ENCODE measurements at regions not wholly inside any gene's neighbourhood (a gene's known extent, or its start where the extent isn't known, plus 50 kb on each side); places are given as distances from the start of the nearest gene placed in this dataset.

- Histone ChIP-seq H3K4me3 (no peak overlapping the region), H3K36me3 (no peaks in the 10 kb centered on the region), H3K9me3 (no peaks in the 10 kb centered on the region), H3K27ac (no peak overlapping the region), H3K27me3 (replicated peaks; ENCODE audit: insufficient read depth) (no peaks in the 10 kb centered on the region), H3K4me1 (replicated peaks) (no peaks in the 10 kb centered on the region)
- intact Hi-C loops (cut with DNase I), result loop anchor here (5.0 kb wide), 1 partner anchor 591 kb away; no protein-coding TSS in a partner anchor
- TF ChIP-seq, protein P1, sequence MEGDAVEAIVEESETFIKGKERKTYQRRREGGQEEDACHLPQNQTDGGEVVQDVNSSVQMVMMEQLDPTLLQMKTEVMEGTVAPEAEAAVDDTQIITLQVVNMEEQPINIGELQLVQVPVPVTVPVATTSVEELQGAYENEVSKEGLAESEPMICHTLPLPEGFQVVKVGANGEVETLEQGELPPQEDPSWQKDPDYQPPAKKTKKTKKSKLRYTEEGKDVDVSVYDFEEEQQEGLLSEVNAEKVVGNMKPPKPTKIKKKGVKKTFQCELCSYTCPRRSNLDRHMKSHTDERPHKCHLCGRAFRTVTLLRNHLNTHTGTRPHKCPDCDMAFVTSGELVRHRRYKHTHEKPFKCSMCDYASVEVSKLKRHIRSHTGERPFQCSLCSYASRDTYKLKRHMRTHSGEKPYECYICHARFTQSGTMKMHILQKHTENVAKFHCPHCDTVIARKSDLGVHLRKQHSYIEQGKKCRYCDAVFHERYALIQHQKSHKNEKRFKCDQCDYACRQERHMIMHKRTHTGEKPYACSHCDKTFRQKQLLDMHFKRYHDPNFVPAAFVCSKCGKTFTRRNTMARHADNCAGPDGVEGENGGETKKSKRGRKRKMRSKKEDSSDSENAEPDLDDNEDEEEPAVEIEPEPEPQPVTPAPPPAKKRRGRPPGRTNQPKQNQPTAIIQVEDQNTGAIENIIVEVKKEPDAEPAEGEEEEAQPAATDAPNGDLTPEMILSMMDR (IDR thresholded peaks at IDR 0.05), result no peak
- TF ChIP-seq POLR2A (IDR thresholded peaks at IDR 0.05), result no peak
- 20% methylated on average over 1 of the region's 1 CpG for WGBS
- no peak for DNase-seq (ENCODE audit: low spot score)
These were observed 155.5 kb downstream of the SLC7A11 start for GRCh38 chr4:138086611-138087041.

- H3K9me3 ChIP-seq, result no peaks in the 10 kb centered on the region
- no peaks in the 10 kb centered on the region for H3K27me3 ChIP-seq (replicated peaks; ENCODE audit: insufficient read depth)
- intact Hi-C loops (cut with DNase I), result loop anchor here (5.0 kb wide), 1 partner anchor 591 kb away; no protein-coding TSS in a partner anchor
- DNase-seq (ENCODE audit: low spot score), result no peak
- 53% methylated on average over 5 of the region's 5 CpGs for WGBS
- no peaks in the 10 kb centered on the region for H3K4me1 ChIP-seq (replicated peaks)
- H3K27ac ChIP-seq, result no peak overlapping the region
- no peaks in the 10 kb centered on the region for H3K36me3 ChIP-seq
- TF ChIP-seq POLR2A (IDR thresholded peaks at IDR 0.05) (no peak), POLR2AphosphoS5 (IDR thresholded peaks at IDR 0.05) (no peak)
- TF ChIP-seq, protein P1 (IDR thresholded peaks at IDR 0.05), result no peak
- H3K4me3 ChIP-seq, result no peak overlapping the region
These were observed 156.3 kb downstream of the SLC7A11 start for GRCh38 chr4:138085736-138086305.

GRCh38 chr4:138078751-138079520 lies 163.2 kb downstream of the SLC7A11 start:
- H3K27ac ChIP-seq, result no peak overlapping the region
- intact Hi-C loops (cut with DNase I), result no loop called here
- TF ChIP-seq POLR2AphosphoS5 (IDR thresholded peaks at IDR 0.05) (no peak), POLR2A (IDR thresholded peaks at IDR 0.05) (no peak)
- TF ChIP-seq, protein P1 (IDR thresholded peaks at IDR 0.05), result no peak
- no peaks in the 10 kb centered on the region for H3K4me1 ChIP-seq (replicated peaks)
- no peak overlapping the region for H3K4me3 ChIP-seq
- WGBS, result 67% methylated on average over 4 of the region's 4 CpGs
- H3K36me3 ChIP-seq, result no peaks in the 10 kb centered on the region
- no peaks in the 10 kb centered on the region for H3K27me3 ChIP-seq (replicated peaks; ENCODE audit: insufficient read depth)
- no peak for DNase-seq (ENCODE audit: low spot score)
- H3K9me3 ChIP-seq, result no peaks in the 10 kb centered on the region

DNA sequence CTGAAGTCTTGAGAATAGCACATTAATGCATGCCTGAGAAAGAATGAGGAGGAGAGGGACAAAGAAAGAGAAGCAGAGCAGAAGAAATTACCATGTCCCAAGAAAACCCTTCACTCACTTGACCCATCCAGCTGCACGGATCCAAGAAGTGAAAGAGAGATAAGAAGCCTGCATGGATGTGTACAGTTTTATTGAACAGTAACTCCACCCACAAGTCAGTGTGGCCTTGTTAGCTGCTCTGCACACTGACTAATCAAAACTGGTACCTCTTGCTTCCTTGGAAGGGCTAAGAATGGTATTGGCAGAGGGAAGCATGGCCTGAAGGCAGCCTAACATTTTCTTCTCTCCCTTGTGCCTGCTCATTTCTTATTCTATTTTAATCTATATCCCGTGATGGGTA lies 163.9 kb downstream of the SLC7A11 start:
- Histone ChIP-seq H3K4me3 (no peak overlapping the region), H3K36me3 (no peaks in the 10 kb centered on the region), H3K27ac (no peak overlapping the region), H3K27me3 (replicated peaks; ENCODE audit: insufficient read depth) (no peaks in the 10 kb centered on the region), H3K4me1 (replicated peaks) (no peaks in the 10 kb centered on the region), H3K9me3 (no peaks in the 10 kb centered on the region)
- DNase-seq (ENCODE audit: low spot score), result no peak
- TF ChIP-seq POLR2A (IDR thresholded peaks at IDR 0.05) (no peak), POLR2AphosphoS5 (IDR thresholded peaks at IDR 0.05) (no peak)
- TF ChIP-seq, protein P1 (IDR thresholded peaks at IDR 0.05), result no peak
- 68% methylated on average over 2 of the region's 2 CpGs for WGBS
- intact Hi-C loops (cut with DNase I), result no loop called here

DNA sequence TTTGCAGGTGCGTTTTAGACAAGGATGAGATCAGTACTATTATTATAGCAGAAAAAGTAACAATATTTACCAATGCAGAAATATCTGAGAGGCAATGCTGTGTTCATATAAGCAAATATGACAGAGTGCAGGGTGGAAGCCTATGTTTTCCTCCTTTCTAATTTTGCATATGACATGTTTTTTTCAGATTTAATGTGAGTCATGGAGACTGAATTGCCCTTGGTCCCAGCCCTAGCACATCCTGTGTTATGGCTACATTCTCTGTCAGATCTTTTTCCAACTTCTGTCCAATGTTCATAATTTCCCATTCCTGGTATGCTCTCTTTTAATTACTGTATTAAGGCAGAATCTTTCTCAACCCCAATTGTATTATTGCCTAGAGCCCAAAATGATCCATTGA lies 165.6 kb downstream of the SLC7A11 start:
- H3K27me3 ChIP-seq (replicated peaks; ENCODE audit: insufficient read depth), result no peaks in the 10 kb centered on the region
- H3K27ac ChIP-seq, result no peak overlapping the region
- intact Hi-C loops (cut with DNase I), result no loop called here
- H3K4me3 ChIP-seq, result no peak overlapping the region
- TF ChIP-seq, protein P1 (IDR thresholded peaks at IDR 0.05), result no peak
- no peak for TF ChIP-seq POLR2AphosphoS5 (IDR thresholded peaks at IDR 0.05)
- no peak for TF ChIP-seq POLR2A (IDR thresholded peaks at IDR 0.05)
- DNase-seq (ENCODE audit: low spot score), result no peak
- no peaks in the 10 kb centered on the region for H3K9me3 ChIP-seq
- H3K4me1 ChIP-seq (replicated peaks), result no peaks in the 10 kb centered on the region
- WGBS, result 97% methylated on average over 1 of the region's 1 CpG
- no peaks in the 10 kb centered on the region for H3K36me3 ChIP-seq
